HG03175 (cell line): ENCODE measurements at regions not wholly inside any gene's neighbourhood (a gene's known extent, or its start where the extent isn't known, plus 50 kb on each side); places are given as distances from the start of the nearest gene placed in this dataset.

ENCODE experiments used
- ATAC-seq: cut with Tn5 transposase; IDR thresholded peaks from one replicate; pipeline ENCODE4 v1.9.1; 2021; ENCODE audit warnings: mild to moderate bottlenecking, moderate library complexity; ENCODE audit not compliant: unreplicated experiment

DNA sequence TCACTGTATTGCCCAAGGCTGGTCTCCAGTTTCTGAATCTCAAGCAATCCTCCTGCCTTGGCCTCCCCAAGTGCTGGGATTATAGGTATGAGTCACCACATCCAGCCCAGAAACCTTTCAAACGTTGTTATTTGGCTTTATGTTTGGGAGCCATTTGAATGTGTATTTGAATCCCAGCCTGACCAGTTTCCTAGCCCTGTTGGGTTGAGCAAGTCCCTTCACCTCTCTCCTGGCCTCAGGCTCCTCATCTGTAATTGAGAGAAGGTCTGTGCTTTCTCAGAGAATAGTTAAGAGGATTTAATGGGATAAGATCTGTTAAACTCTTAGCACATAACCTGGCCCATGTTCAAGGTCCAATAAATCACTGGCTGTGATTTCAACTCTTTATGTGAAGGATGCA is 385.8 kb upstream of the RBFOX1 start:
- ATAC-seq: no peak

DNA sequence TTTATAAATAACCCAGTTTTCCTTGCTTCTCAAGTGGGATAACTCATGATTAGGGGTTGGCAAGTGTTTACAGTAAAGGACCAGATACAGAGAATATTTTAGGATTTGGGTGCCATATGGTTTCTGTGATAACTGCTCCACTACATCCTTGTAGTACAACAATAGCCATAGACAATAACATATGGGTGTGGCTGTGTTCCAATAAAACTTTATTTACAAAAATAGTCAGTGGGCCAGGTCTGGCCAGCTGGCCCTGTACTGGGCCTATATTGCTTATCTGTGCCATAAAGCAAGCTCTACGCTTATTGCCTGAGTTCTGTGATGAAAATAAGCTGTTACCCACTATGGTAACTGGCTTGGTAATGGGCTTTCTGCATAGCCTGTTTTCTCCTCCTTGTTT is 386.5 kb upstream of the RBFOX1 start:
- ATAC-seq: no peak

DNA sequence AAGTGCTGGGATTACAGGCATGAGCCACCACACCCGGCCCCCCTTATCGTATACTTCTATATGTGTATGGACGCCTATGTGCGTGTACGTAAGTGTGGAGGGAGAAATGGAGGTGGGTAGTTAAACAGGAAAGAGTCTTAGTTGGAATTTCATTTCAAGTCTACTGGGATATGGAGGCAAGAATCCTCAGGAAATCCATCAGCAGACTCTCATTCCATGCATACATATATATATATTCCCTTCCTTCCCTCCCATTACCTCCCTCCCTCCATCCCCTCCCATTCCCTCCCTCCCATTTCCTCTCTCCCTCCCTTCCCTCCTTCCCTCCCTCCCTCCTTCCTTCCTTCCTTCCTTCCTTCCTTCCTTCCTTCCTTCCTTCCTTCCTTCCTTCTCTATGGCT is 391.7 kb upstream of the RBFOX1 start:
- ATAC-seq: no peak

DNA sequence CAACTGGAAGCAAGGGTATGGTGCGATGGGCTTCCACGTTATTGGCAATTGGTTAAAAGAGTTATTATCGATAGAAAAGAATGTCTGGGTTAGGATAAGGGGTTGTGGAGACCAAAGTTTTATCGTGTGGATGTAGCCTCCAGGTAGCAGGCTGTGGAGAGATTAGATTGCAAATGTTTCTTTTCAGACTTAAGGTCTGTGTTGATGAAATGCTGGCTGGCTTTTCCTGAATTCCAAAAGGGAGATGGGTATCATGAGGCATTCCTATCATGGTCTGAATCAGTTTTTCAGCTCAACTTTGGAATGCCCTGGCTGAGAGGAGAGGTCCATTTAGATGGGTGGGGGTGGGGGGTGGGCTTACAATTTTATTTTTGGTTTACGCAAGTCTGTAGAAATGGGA is 395.0 kb upstream of the RBFOX1 start:
- no peak for ATAC-seq

DNA sequence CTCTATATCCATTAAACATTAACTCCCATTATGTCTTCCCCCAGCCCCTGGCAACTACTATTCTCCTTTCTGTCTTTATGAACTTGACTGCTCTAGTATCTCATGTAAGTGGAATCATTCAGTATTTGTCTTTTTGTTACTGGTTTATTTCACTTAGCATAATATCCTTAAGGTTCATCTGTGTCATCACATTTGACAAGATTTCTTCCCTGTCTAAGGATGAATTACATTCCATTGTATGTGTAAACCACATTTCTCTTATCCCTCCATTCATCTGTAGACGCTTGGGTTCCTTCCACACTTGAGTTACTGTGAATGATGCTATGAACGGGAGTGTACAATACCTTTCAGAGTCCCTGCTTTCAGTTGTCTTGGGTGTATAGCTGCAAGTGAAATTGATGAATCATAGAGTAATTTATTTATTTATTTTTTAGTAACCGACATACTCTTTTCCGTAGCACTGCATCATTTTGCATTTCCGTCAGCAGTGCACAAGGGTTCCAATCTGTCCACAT is 399.7 kb upstream of the RBFOX1 start:
- no peak for ATAC-seq

DNA sequence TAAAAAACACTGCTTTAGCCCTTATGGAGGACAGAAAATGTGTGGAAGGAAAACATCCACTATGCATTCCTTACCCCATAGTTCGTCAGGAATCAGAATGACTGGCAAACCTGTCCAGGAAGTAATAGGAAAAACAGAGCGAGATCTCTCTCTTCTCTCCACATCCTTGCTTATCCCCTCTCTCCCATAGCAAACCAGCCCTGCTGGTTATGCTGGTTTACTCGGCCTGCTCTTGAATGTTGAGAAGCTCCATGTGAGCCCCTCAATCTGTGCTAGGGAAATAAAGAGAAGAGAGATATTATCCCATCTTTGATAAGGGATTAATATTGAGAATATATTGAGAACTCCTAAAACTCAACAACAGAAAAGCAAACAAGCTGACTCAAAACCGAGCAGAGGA is 402.8 kb upstream of the RBFOX1 start:
- no peak for ATAC-seq

DNA sequence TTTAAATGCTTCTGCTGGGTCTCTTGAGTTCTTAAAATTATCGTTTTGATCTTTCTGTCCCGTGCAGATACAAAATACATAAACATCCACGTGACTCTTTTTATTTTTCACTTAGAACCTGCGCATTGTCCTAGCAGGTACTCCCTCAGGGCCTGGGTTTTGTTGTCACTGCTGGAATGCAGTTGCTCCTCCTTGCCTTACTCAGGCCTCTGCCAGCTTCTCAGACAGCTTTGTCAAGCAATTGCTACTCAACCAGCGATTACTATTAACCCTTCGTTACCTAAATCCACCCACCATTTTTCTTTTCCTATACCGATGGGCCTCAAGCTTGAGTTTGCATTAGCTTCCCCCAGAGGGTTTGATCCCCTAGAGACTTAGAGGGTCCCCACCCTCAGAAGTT is 405.9 kb upstream of the RBFOX1 start:
- no peak for ATAC-seq

DNA sequence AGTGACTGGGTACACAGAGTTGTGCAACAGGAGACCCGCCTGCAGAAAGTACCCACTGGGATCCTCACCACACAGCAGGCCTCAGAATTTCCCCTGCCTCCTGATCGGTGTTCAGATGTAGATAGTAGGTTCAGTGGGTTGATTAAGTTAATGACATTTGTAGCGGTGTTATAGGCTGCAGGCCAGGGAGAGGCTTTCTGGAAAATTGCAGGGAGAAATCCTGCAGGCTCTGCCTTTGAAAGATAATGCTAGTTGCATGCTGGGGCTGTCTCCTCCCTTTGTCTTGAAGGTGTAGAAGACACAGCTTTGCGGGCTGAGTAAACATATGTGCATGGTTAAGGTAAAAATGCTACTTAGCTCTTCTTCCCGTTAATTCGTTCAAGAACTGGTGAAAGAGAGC is 406.3 kb upstream of the RBFOX1 start:
- ATAC-seq: no peak

DNA sequence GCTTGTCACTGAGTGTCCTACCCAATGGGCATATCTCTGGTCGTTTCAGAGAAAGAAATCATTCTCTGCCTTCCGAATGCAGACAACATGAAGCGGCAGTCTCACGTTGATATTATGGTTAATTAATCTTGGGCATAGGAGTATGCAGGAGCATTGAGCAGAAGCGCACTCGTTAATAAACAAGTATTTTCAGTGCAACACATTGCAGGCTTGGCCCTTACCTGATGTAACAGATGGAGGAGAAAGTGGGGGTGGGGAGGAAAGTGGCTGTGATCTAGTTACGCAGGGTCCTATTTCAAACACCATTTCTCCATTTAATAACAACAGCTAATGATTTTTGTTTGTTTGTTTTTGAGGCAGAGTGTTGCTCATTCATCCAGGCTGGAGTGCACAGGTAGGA is 414.0 kb upstream of the RBFOX1 start:
- ATAC-seq: no peak

DNA sequence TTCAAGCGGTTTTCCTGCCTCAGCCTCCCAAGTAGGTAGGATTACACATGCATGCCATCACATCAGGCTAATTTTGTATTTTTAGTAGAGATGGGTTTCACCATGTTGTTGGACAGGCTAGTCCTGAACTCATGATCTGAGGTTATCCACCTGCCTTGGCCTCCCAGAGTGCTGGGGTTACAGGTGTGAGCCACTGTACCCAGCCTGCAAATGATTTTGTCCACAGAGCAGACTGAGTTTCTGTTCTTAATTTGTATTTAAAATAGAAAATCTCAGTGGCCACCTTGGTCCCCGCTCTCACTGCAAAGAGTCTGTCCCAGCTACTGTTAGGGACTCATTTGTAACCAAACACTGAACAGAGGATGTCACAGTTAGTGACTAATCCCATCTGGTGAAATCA is 415.7 kb upstream of the RBFOX1 start:
- no peak for ATAC-seq

DNA sequence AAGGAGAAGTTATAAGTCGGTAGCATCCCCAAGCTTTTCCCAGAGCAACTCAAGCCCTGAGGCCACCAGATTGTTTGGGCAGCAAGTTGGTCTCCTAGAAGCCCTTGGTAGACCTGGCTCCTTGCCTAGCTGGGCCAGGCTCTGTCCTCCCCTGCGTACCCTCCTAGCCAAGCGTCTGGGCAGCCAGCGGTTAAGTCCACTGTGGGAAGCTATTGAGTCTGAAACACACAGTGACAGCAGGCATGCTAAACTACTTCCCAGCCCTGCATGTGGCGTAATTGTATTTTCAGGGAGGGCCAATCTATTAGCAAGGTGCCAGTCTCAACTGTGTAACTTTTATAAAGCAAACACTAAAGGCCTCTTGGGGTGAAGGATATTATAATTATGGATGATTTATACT is 419.1 kb upstream of the RBFOX1 start:
- ATAC-seq: no peak

DNA sequence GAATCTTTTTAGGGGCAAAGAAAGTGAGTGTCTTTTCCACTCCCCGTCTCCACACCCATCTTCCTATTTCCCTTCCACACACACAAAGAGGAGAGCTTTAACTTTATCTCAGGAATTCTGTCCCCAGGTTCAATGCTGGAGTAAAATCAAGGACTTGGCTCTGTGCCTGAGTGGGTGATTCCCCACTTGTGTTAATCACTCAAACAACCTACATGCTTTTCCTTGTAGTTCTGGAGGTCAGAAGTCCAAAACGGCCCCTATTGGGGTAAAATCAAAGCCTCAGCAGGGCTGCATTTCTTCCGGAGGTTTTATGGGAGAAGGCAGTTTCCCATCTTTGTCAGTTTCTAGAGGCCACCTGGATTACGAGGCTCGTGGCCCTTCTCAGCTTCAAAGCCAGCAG is 422.3 kb upstream of the RBFOX1 start:
- no peak for ATAC-seq

DNA sequence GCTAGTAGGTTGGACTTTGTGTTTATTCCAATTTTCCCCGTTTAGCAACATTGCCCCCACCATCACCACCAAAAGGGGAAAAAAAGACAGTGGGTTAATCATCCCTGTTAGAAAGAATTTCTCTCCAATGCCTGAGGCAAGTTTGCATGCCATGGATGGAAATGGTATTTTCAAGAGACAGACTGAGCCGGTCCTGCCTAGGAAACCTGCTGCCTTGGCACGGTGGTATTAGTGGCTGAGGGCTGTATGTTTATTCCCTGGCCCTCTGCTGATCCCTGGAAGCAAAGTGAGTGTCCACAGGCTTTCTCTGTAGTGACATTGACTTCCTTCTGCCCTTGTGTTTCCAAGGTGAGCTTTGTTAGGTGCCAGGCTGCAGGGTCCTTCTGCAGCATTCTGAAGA is 427.0 kb upstream of the RBFOX1 start:
- no peak for ATAC-seq

DNA sequence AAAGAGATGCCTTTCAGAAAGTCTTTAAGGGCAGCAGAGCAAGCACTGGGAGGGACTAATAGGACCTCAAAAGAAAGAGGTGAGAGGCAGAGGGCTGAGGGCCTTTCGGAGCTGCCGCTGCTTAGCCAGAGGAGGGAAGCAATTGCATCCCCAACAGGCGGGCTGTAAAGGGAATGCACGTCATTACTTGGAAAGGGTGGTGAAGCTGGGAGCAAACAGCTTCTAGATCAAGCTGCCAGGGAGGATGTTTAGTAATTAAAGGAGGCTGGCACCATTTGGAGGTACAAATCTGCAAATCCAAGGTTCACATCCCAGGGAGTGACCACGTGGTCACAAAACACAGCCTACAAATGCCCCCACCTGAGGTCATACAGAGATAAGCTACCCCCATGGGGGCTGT is 429.0 kb upstream of the RBFOX1 start:
- ATAC-seq: no peak

DNA sequence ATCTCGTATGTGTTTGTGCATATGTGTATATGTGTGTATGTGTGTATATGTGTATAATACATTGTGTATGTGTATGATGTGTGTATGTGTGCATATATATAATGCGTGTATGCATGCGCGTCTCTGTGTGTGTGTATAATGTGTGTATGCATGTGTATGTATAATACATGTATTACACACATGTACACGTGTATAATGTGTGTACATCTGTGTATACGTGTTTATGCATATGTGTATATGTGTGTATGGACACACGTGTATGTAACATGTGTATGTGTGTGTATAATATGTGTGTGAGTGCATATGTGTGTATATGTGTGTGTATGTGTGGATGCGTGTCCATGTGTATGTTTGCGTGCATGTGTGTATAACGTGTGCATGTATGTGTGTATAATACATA is 433.7 kb upstream of the RBFOX1 start:
- no peak for ATAC-seq

DNA sequence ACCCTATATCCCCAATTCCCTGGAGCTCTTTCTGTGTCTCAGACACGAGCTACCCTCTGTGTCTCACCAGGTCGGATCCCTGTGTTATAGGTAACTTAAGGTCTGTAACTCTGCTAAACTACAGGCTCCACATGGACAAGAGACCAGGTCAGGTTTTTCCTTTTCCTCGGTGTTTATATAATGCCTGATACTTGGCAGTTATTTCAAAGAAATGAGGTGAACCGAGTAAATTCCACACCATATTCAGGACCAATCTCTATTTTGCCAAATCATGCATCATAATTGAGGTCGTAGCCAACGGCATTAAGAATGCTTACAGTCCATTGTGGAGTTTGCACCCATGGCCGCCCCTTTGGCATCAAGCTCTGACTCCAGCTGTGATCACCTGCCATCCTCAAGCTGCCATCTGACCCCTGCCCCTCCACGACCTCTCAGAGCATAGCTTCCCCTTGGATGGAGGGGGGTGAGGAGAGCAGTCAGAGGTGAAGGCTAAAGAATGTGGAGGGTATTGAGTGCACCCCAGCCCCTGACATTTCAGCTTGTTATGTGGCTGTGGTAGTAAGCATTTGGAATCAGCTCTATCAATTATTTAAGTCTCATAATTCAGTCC is 434.7 kb upstream of the RBFOX1 start:
- no peak for ATAC-seq

DNA sequence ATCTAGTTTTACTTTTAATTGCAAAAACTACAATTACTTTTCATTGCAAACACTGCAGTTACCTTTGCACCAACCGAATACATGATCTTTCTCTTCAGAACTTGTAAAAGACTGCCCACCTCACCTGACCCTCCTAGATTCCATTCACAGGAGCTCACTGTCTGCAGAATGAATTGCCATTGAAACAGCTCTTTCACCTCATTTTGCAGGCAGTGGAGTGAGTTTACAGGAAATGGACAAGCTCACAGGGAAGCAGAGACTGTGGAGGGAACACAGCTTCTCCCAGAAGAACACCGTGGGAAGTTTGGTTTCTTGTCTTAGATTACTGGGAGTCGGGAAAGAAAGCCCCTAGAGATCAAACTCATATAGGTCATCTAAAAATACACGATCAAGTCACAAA is 439.7 kb upstream of the RBFOX1 start:
- ATAC-seq: no peak

DNA sequence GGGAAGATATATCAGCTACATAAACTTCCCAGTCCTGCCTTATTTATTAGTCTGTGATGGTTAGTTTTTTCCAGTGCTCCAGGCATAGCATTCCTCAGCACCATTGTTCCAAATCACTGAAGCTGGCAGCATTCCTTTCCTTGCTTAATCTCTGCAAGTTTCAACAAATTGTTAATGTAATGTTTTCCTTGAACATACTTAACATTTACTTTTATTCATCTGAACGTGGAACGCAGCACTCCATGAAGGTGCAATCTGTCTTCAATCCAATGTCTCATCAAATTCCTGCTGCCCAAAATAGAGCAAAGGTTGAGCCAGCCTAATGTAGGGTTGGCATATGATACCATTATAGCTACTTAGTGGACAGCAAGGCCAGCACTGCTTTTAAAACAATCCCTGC is 441.1 kb upstream of the RBFOX1 start:
- no peak for ATAC-seq

DNA sequence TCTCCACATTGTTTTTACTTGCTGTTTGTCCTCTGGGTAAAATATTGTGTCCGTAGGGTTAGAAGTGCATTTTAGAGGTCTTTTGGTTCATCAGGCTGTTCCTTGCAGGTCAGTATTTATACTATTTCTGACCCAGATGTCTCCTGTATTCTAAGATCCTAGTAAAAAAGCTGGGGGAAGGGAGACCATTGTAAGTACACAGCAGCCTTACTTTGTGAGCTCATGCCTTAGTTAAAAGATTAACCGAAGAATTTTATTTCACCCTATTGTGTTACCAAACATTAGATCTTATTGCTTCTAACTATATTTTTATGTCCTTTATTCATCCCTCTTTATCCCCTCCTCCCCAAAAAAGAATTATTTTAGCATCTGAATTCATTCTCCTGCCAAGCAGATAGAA is 444.1 kb upstream of the RBFOX1 start:
- no peak for ATAC-seq

DNA sequence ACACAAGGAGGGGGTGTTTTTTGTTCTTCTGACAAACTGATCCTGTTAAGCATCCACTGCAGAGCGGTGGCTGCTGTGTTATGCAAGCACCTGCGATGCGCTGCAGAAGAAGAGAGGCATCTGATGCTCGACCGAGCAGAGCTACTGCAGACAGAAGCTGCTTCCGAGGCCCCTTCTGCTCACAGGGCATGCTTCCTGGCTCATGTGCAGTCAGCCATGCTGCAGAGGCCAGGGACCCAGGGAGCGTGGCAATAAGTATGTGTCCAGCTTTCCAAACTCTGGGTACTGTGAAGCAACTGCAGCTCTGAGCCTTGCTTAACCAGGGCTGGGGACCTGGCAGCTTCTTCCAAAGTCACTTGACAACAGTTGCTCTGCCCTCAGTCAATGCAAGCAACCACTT is 448.6 kb upstream of the RBFOX1 start:
- ATAC-seq: no peak

DNA sequence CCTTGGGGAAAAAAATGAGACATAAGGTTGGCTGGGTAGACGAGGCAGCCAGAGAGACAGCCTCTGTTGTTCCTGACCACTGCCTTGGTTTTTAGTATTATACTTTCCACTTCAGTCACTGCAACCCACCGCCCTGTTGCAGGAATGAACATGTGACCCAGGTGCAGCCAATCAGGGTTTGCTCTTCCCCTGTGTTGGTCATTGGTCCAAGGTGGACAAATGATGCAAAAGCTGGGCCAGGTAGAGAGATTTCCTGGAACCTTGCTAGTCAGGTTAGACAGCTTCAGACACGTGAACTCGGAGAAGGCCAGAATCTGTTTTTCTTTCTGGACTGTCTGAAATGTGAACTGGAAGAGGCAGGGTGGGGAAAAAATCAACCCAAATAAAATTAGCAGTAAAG is 452.4 kb upstream of the RBFOX1 start:
- no peak for ATAC-seq

DNA sequence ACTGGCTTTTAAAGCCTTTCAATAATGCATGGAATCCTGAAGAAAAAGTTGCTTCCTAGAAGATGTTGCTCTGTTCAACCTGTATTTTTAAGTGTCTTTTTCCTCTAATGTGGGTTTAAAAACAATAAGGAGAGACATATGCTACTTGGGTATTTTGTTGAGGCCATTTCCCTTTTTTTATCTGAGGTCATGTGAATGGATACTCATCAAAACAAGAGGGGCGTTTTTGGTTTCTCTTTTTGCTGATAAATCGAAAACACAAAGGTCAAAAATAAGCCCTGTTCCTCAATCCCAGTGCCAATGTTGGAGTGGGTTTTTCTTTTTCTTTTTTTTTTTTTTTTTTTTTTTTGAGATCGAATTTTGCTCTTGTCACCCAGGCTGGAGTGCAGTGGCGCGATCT is 468.0 kb upstream of the RBFOX1 start:
- no peak for ATAC-seq

DNA sequence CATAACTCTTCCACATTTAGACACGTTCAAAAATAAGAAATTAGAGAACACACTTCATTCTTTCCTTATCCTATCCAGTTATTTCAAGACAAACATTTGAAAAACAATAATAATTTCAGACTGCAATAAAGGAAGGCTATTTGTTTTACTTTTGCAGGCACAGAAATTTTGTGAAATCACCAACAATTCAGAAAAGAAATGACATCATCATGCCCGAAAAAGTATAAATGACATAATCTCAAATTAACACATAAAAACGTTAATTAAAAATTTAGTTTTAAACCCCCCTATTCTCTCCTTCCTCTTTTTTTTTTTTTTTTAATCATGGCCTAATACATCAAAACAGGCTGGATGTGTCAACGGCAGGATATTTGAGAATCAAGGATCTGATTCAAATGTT is 468.4 kb upstream of the RBFOX1 start:
- no peak for ATAC-seq

DNA sequence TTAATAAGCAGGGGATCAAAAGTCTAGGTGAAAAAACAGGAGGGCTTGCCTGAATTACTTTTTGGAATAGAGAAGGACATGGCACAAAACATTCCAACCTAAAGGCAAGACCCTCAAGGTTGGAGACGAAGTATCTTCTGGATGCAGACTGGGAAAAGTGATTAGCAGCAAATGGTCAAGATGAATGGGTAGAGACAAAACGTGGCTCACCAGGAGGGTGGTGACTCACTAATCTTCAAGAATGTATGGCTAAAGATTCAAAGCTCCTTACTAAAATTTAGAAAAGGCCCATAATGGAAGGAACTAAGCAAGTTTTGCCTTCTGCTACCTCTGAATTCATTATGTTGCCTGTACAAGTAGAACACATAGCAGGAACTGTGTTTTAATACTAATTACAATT is 469.5 kb upstream of the RBFOX1 start:
- no peak for ATAC-seq
